ENCODE measurements at regions not wholly inside any gene's neighbourhood (a gene's known extent, or its start where the extent isn't known, plus 50 kb on each side); places are given as distances from the start of the nearest gene placed in this dataset.

DNA sequence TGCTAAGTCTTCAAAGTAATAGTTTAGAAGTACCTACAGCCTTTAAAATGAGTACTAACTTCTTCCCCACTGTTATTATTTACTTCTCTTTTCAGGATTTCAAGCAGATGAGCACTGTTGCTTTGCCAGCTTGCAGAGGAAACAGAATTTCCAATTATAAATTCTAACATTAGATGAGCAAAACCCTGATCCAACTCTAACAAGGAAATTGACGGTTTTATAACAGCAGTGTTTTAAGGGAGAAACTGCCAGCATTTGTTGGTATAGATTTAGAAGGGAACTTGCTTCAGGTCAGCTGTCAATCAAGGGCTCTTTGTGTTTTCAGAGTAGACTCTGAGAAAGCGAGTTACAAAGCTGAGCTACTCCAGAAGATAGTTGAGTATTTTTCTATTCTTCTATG lies 120.5 kb downstream of the RAP2A start:
- TF ChIP-seq, protein P1, sequence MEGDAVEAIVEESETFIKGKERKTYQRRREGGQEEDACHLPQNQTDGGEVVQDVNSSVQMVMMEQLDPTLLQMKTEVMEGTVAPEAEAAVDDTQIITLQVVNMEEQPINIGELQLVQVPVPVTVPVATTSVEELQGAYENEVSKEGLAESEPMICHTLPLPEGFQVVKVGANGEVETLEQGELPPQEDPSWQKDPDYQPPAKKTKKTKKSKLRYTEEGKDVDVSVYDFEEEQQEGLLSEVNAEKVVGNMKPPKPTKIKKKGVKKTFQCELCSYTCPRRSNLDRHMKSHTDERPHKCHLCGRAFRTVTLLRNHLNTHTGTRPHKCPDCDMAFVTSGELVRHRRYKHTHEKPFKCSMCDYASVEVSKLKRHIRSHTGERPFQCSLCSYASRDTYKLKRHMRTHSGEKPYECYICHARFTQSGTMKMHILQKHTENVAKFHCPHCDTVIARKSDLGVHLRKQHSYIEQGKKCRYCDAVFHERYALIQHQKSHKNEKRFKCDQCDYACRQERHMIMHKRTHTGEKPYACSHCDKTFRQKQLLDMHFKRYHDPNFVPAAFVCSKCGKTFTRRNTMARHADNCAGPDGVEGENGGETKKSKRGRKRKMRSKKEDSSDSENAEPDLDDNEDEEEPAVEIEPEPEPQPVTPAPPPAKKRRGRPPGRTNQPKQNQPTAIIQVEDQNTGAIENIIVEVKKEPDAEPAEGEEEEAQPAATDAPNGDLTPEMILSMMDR (conservative IDR thresholded peaks at IDR 0.05), result no peak
- Mint-ChIP-seq H3K4me3 (no peak overlapping the region), H3K27me3 (ENCODE audit: insufficient read depth) (no peaks in the 10 kb centered on the region), H3K9me3 (no peaks in the 10 kb centered on the region), H3K27ac (no peak overlapping the region), H3K36me3 (ENCODE audit: low read depth) (no peaks in the 10 kb centered on the region), H3K4me1 (peaks cover 4% of the 10 kb centered on the region)
- Histone ChIP-seq H3K27ac (ENCODE audit: low read depth, low read length) (no peak overlapping the region), H3K4me1 (ENCODE audit: control insufficient read depth, insufficient read depth, low read length) (peaks cover 3% of the 10 kb centered on the region), H3K27me3 (ENCODE audit: control insufficient read depth, insufficient read depth, low read length, poor library complexity, severe bottlenecking) (no peaks in the 10 kb centered on the region), H3K9me3 (ENCODE audit: control insufficient read depth, low read length) (no peaks in the 10 kb centered on the region), H3K9ac (ENCODE audit: extremely low read depth, low read length, poor library complexity, severe bottlenecking) (no peak overlapping the region), H3K36me3 (ENCODE audit: control insufficient read depth, insufficient read depth, low read length) (no peaks in the 10 kb centered on the region), H3K4me3 (ENCODE audit: low read length) (no peak overlapping the region)
- 85 to 100% methylated on average over 1 to 2 of the region's 2 CpGs for WGBS, 2 experiments (ENCODE audit: insufficient coverage in 1 of 2, insufficient read length in 1 of 2)
- DNase-seq, result no peak

GRCh38 chr13:97555034-97555433 lies 121.1 kb downstream of the RAP2A start:
- no peaks in the 10 kb centered on the region for H3K36me3 ChIP-seq (ENCODE audit: control insufficient read depth, insufficient read depth, low read length)
- no peaks in the 10 kb centered on the region for H3K4me1 Mint-ChIP-seq
- H3K4me1 ChIP-seq (ENCODE audit: control insufficient read depth, insufficient read depth, low read length), result peaks cover 3% of the 10 kb centered on the region
- H3K36me3 Mint-ChIP-seq (ENCODE audit: low read depth), result no peaks in the 10 kb centered on the region
- H3K4me3 ChIP-seq (ENCODE audit: low read length), result no peak overlapping the region
- H3K27ac ChIP-seq (ENCODE audit: low read depth, low read length), result no peak overlapping the region
- DNase-seq, result no peak
- H3K27ac Mint-ChIP-seq, result no peak overlapping the region
- WGBS, 2 experiments (ENCODE audit: insufficient coverage in 1 of 2, insufficient read length in 1 of 2), result no CpG with 5 or more reads among the region's 1 CpG
- no peaks in the 10 kb centered on the region for H3K27me3 ChIP-seq (ENCODE audit: control insufficient read depth, insufficient read depth, low read length, poor library complexity, severe bottlenecking)
- no peak overlapping the region for H3K9ac ChIP-seq (ENCODE audit: extremely low read depth, low read length, poor library complexity, severe bottlenecking)
- H3K27me3 Mint-ChIP-seq (ENCODE audit: insufficient read depth), result no peaks in the 10 kb centered on the region
- no peaks in the 10 kb centered on the region for H3K9me3 ChIP-seq (ENCODE audit: control insufficient read depth, low read length)
- H3K4me3 Mint-ChIP-seq, result no peak overlapping the region
- H3K9me3 Mint-ChIP-seq, result no peaks in the 10 kb centered on the region
- TF ChIP-seq, protein P1 (conservative IDR thresholded peaks at IDR 0.05), result no peak

- Mint-ChIP-seq H3K4me1 (no peaks in the 10 kb centered on the region), H3K36me3 (ENCODE audit: low read depth) (no peaks in the 10 kb centered on the region), H3K9me3 (no peaks in the 10 kb centered on the region), H3K4me3 (no peak overlapping the region), H3K27me3 (ENCODE audit: insufficient read depth) (no peaks in the 10 kb centered on the region), H3K27ac (no peak overlapping the region)
- H3K27ac ChIP-seq (ENCODE audit: low read depth, low read length), result no peak overlapping the region
- H3K9ac ChIP-seq (ENCODE audit: extremely low read depth, low read length, poor library complexity, severe bottlenecking), result no peak overlapping the region
- no peaks in the 10 kb centered on the region for H3K9me3 ChIP-seq (ENCODE audit: control insufficient read depth, low read length)
- no peaks in the 10 kb centered on the region for H3K36me3 ChIP-seq (ENCODE audit: control insufficient read depth, insufficient read depth, low read length)
- DNase-seq, result no peak
- no peak overlapping the region for H3K4me3 ChIP-seq (ENCODE audit: low read length)
- TF ChIP-seq, protein P1 (conservative IDR thresholded peaks at IDR 0.05), result no peak
- no peaks in the 10 kb centered on the region for H3K4me1 ChIP-seq (ENCODE audit: control insufficient read depth, insufficient read depth, low read length)
- WGBS, 2 experiments (ENCODE audit: insufficient coverage in 1 of 2, insufficient read length in 1 of 2), result 100% methylated on average over 1 of the region's 2 CpGs
- no peaks in the 10 kb centered on the region for H3K27me3 ChIP-seq (ENCODE audit: control insufficient read depth, insufficient read depth, low read length, poor library complexity, severe bottlenecking)
These were observed 125.1 kb downstream of the RAP2A start for GRCh38 chr13:97559030-97559429.

Measured in endodermal cell (in vitro differentiated cells).